WTC11 (cell line): ENCODE measurements at regions not wholly inside any gene's neighbourhood (a gene's known extent, or its start where the extent isn't known, plus 50 kb on each side); places are given as distances from the start of the nearest gene placed in this dataset.
A peak's percentile ranks its signal among the peaks of the same experiment; 100 is the strongest.

Experiments used
- ATAC-seq: fragments of 200-7000 bp; cut with Tn5 transposase; 2 replicates; pipeline ENCODE4 v1.10.0; 2021; ENCODE audit warnings: mild to moderate bottlenecking, moderate library complexity
- CTCF ChIA-PET: fragments of 300-600 bp; sonication (Branson Sonifier 250); formaldehyde crosslinking; loops from one replicate; lab custom pipeline; 2021; ENCODE audit warnings: antibody characterized with exemption; lab: Charles Lee
- POLR2A ChIA-PET: fragments of 350-600 bp; sonication (Branson Sonifier 250); formaldehyde crosslinking; loops from one replicate; lab custom pipeline; 2021; ENCODE audit warnings: antibody characterized with exemption; lab: Charles Lee
- DNase-seq: peaks from one replicate; pipeline ENCODE4 v3.0.0; 2021; ENCODE audit warnings: low spot score
- H3K27ac Mint-ChIP-seq: 2 replicates; pipeline ENCODE4 v1.8.0; 2021; ENCODE audit warnings: mixed read lengths
- H3K27me3 Mint-ChIP-seq: 2 replicates; pipeline ENCODE4 v1.8.0; 2021; ENCODE audit warnings: low read depth, mild to moderate bottlenecking, moderate library complexity, mixed read lengths
- H3K36me3 Mint-ChIP-seq: 2 replicates; pipeline ENCODE4 v1.8.0; 2021; ENCODE audit warnings: mixed read lengths
- H3K4me1 Mint-ChIP-seq: 2 replicates; pipeline ENCODE4 v1.8.0; 2022; ENCODE audit warnings: mixed read lengths
- H3K4me3 Mint-ChIP-seq: 2 replicates; pipeline ENCODE4 v1.8.0; 2021; ENCODE audit warnings: mild to moderate bottlenecking, moderate library complexity, mixed read lengths
- H3K9me3 Mint-ChIP-seq: 2 replicates; pipeline ENCODE4 v1.8.0; 2021; ENCODE audit warnings: mixed read lengths
- CREB1 ChIP-seq: sonication (generic); formaldehyde crosslinking; IDR thresholded peaks from 2 replicates; pipeline ENCODE4 v1.8.0; 2023; ENCODE audit warnings: mild to moderate bottlenecking, missing genetic modification reagents
- ESRRA ChIP-seq: sonication (generic); formaldehyde crosslinking; IDR thresholded peaks from 2 replicates; pipeline ENCODE4 v1.8.1; 2022; ENCODE audit warnings: mild to moderate bottlenecking, missing genetic modification reagents, borderline replicate concordance
- ETV6 ChIP-seq: sonication (generic); formaldehyde crosslinking; IDR thresholded peaks from 2 replicates; pipeline ENCODE4 v1.8.1; 2022; ENCODE audit warnings: mild to moderate bottlenecking, missing genetic modification reagents
- FOXJ3 ChIP-seq: sonication (generic); formaldehyde crosslinking; IDR thresholded peaks from 2 replicates; pipeline ENCODE4 v1.9.0; 2021; ENCODE audit warnings: missing genetic modification reagents, mild to moderate bottlenecking, borderline replicate concordance
- MYBL2 ChIP-seq: sonication (generic); formaldehyde crosslinking; IDR thresholded peaks from 2 replicates; pipeline ENCODE4 v1.8.1; 2023; ENCODE audit warnings: mild to moderate bottlenecking, moderate library complexity, missing genetic modification reagents
- NR1H2 ChIP-seq: sonication (generic); formaldehyde crosslinking; IDR thresholded peaks from 2 replicates; pipeline ENCODE4 v1.9.0; 2021; ENCODE audit warnings: mild to moderate bottlenecking, moderate library complexity, missing genetic modification reagents
- NR2C2 ChIP-seq: sonication (generic); formaldehyde crosslinking; IDR thresholded peaks from 2 replicates; pipeline ENCODE4 v1.8.0; 2022; ENCODE audit warnings: mild to moderate bottlenecking, missing genetic modification reagents
- PRRX2 ChIP-seq: fragments of 250-450 bp; sonication (Bioruptor Pico); IDR thresholded peaks from 2 replicates; pipeline ENCODE4 v1.8.0; 2021; ENCODE audit warnings: mild to moderate bottlenecking
- RELA ChIP-seq: sonication (generic); formaldehyde crosslinking; IDR thresholded peaks from 2 replicates; pipeline ENCODE4 v1.8.1; 2022; ENCODE audit warnings: missing genetic modification reagents, mild to moderate bottlenecking, borderline replicate concordance
- SOX15 ChIP-seq: fragments of 250-450 bp; sonication (Bioruptor Pico); IDR thresholded peaks from 2 replicates; pipeline ENCODE4 v1.9.0; 2021; ENCODE audit warnings: mild to moderate bottlenecking
- SP1 ChIP-seq: sonication (generic); formaldehyde crosslinking; conservative IDR thresholded peaks from 2 replicates; pipeline ENCODE4 v1.8.1; 2022; ENCODE audit warnings: missing genetic modification reagents
- ZNF138 ChIP-seq: sonication (generic); formaldehyde crosslinking; conservative IDR thresholded peaks from 2 replicates; pipeline ENCODE4 v1.8.1; 2022; ENCODE audit warnings: mild to moderate bottlenecking, moderate library complexity, missing genetic modification reagents
- ZNF232 ChIP-seq: sonication (generic); formaldehyde crosslinking; IDR thresholded peaks from 2 replicates; pipeline ENCODE4 v1.8.0; 2022; ENCODE audit warnings: mild to moderate bottlenecking, missing genetic modification reagents
- TF ChIP-seq, protein P1 (sequence below): sonication (generic); formaldehyde crosslinking; IDR thresholded peaks from 2 replicates; pipeline ENCODE4 v1.8.1; 2023; ENCODE audit warnings: mild to moderate bottlenecking, missing genetic modification reagents
- TF ChIP-seq, protein P2 (sequence below): sonication (generic); formaldehyde crosslinking; IDR thresholded peaks from 2 replicates; pipeline ENCODE4 v1.8.0; 2022; ENCODE audit warnings: mild to moderate bottlenecking, missing genetic modification reagents
- TF ChIP-seq, protein P3 (sequence below): sonication (generic); formaldehyde crosslinking; conservative IDR thresholded peaks from 2 replicates; pipeline ENCODE4 v1.8.1; 2023; ENCODE audit warnings: mild to moderate bottlenecking, low read depth, missing genetic modification reagents, moderate library complexity
- TF ChIP-seq, protein P4 (sequence below): sonication (generic); formaldehyde crosslinking; IDR thresholded peaks from 2 replicates; pipeline ENCODE4 v1.8.0; 2023; ENCODE audit warnings: missing genetic modification reagents, mild to moderate bottlenecking, borderline replicate concordance
- TF ChIP-seq, protein P5 (sequence below): sonication (generic); formaldehyde crosslinking; IDR thresholded peaks from 2 replicates; pipeline ENCODE4 v1.8.1; 2022; ENCODE audit warnings: missing genetic modification reagents, borderline replicate concordance
- TF ChIP-seq, protein P6 (sequence below): sonication (generic); formaldehyde crosslinking; IDR thresholded peaks from 2 replicates; pipeline ENCODE4 v1.8.1; 2022; ENCODE audit warnings: low read depth, missing genetic modification reagents, borderline replicate concordance

DNA sequence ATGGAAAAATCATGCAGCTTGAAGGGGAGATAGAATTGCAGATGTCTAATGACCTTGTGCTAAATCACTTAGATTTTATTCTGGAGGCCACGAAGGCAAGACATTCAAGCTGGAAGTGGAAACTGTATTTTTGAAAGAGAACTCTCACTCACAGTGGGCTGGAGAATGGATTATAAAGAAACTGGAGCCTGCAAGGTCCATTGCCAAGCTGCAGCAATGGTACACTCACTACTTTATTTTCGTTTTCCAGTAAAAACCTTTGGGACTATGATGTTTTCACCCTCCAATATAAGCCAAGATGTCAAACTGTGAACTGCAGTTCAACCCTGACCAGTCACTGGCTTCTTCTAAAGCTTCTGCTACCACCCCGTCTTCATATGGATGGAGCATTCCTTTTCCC is 62.0 kb downstream of the SKIDA1 start:
- CTCF ChIA-PET: interaction anchor here (0.6 kb wide), 1 partner anchor 185 kb away, joined by 3 read pairs; no protein-coding TSS in a partner anchor
- DNase-seq (no peak), ATAC-seq (no peak)
- Mint-ChIP-seq H3K9me3 (no peaks in the 10 kb centered on the region), H3K4me3 (no peak overlapping the region), H3K36me3 (no peaks in the 10 kb centered on the region), H3K4me1 (no peaks in the 10 kb centered on the region), H3K27me3 (no peaks in the 10 kb centered on the region), H3K27ac (0 out of 2 replicates have a peak overlapping the region, but pooled peaks have one; percentile 2)
- TF ChIP-seq, protein P1, sequence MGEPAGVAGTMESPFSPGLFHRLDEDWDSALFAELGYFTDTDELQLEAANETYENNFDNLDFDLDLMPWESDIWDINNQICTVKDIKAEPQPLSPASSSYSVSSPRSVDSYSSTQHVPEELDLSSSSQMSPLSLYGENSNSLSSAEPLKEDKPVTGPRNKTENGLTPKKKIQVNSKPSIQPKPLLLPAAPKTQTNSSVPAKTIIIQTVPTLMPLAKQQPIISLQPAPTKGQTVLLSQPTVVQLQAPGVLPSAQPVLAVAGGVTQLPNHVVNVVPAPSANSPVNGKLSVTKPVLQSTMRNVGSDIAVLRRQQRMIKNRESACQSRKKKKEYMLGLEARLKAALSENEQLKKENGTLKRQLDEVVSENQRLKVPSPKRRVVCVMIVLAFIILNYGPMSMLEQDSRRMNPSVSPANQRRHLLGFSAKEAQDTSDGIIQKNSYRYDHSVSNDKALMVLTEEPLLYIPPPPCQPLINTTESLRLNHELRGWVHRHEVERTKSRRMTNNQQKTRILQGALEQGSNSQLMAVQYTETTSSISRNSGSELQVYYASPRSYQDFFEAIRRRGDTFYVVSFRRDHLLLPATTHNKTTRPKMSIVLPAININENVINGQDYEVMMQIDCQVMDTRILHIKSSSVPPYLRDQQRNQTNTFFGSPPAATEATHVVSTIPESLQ (CRISPR knock-in tag): no peak
- TF ChIP-seq FOXJ3 (CRISPR knock-in tag): no peak
- TF ChIP-seq, protein P2, sequence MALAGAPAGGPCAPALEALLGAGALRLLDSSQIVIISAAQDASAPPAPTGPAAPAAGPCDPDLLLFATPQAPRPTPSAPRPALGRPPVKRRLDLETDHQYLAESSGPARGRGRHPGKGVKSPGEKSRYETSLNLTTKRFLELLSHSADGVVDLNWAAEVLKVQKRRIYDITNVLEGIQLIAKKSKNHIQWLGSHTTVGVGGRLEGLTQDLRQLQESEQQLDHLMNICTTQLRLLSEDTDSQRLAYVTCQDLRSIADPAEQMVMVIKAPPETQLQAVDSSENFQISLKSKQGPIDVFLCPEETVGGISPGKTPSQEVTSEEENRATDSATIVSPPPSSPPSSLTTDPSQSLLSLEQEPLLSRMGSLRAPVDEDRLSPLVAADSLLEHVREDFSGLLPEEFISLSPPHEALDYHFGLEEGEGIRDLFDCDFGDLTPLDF: no peak
- POLR2A ChIA-PET: no interaction called here

DNA sequence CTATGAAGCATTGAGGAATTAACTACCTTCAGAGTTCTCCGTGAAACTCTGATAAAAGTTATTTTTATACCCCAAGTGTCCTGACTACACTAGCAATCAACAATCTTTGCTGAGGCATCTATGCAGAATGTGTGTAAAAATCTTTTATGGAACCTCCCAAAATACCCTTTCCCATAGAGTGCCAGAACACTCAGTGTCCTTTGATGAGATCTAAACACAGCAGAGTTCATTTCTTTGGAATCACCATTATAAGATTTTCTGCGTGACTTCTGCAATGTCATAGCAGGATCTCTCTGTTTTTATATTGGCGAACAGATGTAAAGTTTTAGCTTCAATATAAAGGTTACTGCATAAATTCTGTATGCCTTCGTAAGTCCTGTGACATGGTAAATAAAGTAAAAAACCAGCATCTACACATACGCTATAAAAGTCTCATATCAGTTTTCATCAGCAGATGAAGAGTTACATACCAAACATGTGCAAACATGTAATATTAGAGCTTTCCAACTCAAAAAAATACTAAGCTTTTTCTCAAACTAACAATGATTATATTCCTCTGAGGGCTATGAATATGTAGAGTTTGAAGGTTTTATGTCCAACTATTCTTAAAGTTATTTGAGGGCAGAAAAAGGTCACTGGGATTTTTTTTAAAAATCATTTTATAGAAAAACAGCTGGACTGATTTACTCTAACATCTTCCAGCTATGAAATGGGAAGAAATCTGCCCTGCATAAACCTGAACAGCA is 67.2 kb downstream of the SKIDA1 start:
- no peak for ATAC-seq
- ChIA-PET CTCF (no interaction called here), POLR2A (interaction anchor here (0.6 kb wide), 1 partner anchor 346 kb away, joined by 8 read pairs; no protein-coding TSS in a partner anchor)
- no peaks in the 10 kb centered on the region for H3K4me1 Mint-ChIP-seq
- H3K27me3 Mint-ChIP-seq: no peaks in the 10 kb centered on the region
- no peak for DNase-seq
- no peak for TF ChIP-seq NR2C2 (CRISPR knock-in tag)
- TF ChIP-seq FOXJ3 (CRISPR knock-in tag): no peak
- no peak for TF ChIP-seq CREB1 (CRISPR knock-in tag)
- TF ChIP-seq PRRX2 (CRISPR knock-in tag): no peak
- TF ChIP-seq, protein P3, sequence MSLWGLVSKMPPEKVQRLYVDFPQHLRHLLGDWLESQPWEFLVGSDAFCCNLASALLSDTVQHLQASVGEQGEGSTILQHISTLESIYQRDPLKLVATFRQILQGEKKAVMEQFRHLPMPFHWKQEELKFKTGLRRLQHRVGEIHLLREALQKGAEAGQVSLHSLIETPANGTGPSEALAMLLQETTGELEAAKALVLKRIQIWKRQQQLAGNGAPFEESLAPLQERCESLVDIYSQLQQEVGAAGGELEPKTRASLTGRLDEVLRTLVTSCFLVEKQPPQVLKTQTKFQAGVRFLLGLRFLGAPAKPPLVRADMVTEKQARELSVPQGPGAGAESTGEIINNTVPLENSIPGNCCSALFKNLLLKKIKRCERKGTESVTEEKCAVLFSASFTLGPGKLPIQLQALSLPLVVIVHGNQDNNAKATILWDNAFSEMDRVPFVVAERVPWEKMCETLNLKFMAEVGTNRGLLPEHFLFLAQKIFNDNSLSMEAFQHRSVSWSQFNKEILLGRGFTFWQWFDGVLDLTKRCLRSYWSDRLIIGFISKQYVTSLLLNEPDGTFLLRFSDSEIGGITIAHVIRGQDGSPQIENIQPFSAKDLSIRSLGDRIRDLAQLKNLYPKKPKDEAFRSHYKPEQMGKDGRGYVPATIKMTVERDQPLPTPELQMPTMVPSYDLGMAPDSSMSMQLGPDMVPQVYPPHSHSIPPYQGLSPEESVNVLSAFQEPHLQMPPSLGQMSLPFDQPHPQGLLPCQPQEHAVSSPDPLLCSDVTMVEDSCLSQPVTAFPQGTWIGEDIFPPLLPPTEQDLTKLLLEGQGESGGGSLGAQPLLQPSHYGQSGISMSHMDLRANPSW (CRISPR knock-in tag): no peak
- TF ChIP-seq ZNF138 (CRISPR knock-in tag): no peak
- no peak for TF ChIP-seq SOX15 (CRISPR knock-in tag)
- TF ChIP-seq SP1 (CRISPR knock-in tag): no peak
- TF ChIP-seq RELA (CRISPR knock-in tag): no peak
- no peak for TF ChIP-seq NR1H2 (CRISPR knock-in tag)
- TF ChIP-seq, protein P4, sequence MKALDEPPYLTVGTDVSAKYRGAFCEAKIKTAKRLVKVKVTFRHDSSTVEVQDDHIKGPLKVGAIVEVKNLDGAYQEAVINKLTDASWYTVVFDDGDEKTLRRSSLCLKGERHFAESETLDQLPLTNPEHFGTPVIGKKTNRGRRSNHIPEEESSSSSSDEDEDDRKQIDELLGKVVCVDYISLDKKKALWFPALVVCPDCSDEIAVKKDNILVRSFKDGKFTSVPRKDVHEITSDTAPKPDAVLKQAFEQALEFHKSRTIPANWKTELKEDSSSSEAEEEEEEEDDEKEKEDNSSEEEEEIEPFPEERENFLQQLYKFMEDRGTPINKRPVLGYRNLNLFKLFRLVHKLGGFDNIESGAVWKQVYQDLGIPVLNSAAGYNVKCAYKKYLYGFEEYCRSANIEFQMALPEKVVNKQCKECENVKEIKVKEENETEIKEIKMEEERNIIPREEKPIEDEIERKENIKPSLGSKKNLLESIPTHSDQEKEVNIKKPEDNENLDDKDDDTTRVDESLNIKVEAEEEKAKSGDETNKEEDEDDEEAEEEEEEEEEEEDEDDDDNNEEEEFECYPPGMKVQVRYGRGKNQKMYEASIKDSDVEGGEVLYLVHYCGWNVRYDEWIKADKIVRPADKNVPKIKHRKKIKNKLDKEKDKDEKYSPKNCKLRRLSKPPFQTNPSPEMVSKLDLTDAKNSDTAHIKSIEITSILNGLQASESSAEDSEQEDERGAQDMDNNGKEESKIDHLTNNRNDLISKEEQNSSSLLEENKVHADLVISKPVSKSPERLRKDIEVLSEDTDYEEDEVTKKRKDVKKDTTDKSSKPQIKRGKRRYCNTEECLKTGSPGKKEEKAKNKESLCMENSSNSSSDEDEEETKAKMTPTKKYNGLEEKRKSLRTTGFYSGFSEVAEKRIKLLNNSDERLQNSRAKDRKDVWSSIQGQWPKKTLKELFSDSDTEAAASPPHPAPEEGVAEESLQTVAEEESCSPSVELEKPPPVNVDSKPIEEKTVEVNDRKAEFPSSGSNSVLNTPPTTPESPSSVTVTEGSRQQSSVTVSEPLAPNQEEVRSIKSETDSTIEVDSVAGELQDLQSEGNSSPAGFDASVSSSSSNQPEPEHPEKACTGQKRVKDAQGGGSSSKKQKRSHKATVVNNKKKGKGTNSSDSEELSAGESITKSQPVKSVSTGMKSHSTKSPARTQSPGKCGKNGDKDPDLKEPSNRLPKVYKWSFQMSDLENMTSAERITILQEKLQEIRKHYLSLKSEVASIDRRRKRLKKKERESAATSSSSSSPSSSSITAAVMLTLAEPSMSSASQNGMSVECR (CRISPR knock-in tag): no peak
- no peak for TF ChIP-seq ESRRA
- no peak for TF ChIP-seq ZNF232
- TF ChIP-seq, protein P5, sequence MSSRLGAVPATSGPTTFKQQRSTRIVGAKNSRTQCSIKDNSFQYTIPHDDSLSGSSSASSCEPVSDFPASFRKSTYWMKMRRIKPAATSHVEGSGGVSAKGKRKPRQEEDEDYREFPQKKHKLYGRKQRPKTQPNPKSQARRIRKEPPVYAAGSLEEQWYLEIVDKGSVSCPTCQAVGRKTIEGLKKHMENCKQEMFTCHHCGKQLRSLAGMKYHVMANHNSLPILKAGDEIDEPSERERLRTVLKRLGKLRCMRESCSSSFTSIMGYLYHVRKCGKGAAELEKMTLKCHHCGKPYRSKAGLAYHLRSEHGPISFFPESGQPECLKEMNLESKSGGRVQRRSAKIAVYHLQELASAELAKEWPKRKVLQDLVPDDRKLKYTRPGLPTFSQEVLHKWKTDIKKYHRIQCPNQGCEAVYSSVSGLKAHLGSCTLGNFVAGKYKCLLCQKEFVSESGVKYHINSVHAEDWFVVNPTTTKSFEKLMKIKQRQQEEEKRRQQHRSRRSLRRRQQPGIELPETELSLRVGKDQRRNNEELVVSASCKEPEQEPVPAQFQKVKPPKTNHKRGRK (CRISPR knock-in tag): no peak
- no peak for TF ChIP-seq ETV6 (CRISPR knock-in tag)
- TF ChIP-seq MYBL2 (CRISPR knock-in tag): no peak
- TF ChIP-seq, protein P6, sequence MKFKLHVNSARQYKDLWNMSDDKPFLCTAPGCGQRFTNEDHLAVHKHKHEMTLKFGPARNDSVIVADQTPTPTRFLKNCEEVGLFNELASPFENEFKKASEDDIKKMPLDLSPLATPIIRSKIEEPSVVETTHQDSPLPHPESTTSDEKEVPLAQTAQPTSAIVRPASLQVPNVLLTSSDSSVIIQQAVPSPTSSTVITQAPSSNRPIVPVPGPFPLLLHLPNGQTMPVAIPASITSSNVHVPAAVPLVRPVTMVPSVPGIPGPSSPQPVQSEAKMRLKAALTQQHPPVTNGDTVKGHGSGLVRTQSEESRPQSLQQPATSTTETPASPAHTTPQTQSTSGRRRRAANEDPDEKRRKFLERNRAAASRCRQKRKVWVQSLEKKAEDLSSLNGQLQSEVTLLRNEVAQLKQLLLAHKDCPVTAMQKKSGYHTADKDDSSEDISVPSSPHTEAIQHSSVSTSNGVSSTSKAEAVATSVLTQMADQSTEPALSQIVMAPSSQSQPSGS (CRISPR knock-in tag): no peak
- peak overlapping the region; percentile 42; the same call in 1 of the 2 replicates for H3K27ac Mint-ChIP-seq
- no peaks in the 10 kb centered on the region for H3K9me3 Mint-ChIP-seq
- H3K4me3 Mint-ChIP-seq: no peak overlapping the region
- no peaks in the 10 kb centered on the region for H3K36me3 Mint-ChIP-seq
